ENCODE measurements at regions not wholly inside any gene's neighbourhood (a gene's known extent, or its start where the extent isn't known, plus 50 kb on each side); places are given as distances from the start of the nearest gene placed in this dataset.

- H2AFZ ChIP-seq (ENCODE audit: low read depth): peak overlapping the region; percentile 57; the same call in 1 of the 2 replicates
- no peaks in the 10 kb centered on the region for H3K27me3 ChIP-seq (ENCODE audit: insufficient read depth)
- ChIA-PET POLR2A (no interaction called here), CTCF (interaction anchor here (0.7 kb wide), 1 partner anchor 518 kb away, joined by 4 read pairs; no protein-coding TSS in a partner anchor)
- no peak overlapping the region for H3K4me3 ChIP-seq (ENCODE audit: low read depth in 2 of 2, low read length in 1 of 2)
- no peaks in the 10 kb centered on the region for H3K79me2 ChIP-seq (ENCODE audit: insufficient read depth)
- TF ChIP-seq FOXJ3 (CRISPR knock-in tag; IDR thresholded peaks at IDR 0.05): no peak
- peak; percentile 13; the same call in 1 of the 2 replicates for TF ChIP-seq TEAD4 (IDR thresholded peaks at IDR 0.05; ENCODE audit: borderline replicate concordance, insufficient read depth)
- TF ChIP-seq MXI1 (IDR thresholded peaks at IDR 0.05; ENCODE audit: low read depth, low read length): no peak
- TF ChIP-seq MEF2A (IDR thresholded peaks at IDR 0.05; ENCODE audit: borderline replicate concordance, low read depth): peak; percentile 19; the same call in 1 of the 2 replicates
- 0 out of 2 replicates have a peak, but pooled peaks have one; percentile 40 for TF ChIP-seq POLR2AphosphoS5 (IDR thresholded peaks at IDR 0.05; ENCODE audit: low read depth, low read length)
- TF ChIP-seq USF1 (IDR thresholded peaks at IDR 0.05; ENCODE audit: borderline replicate concordance, low read depth): no peak
- TF ChIP-seq GATA2 (CRISPR knock-in tag; IDR thresholded peaks at IDR 0.05): peak; percentile 70
- no peak for TF ChIP-seq FOSL2 (IDR thresholded peaks at IDR 0.05; ENCODE audit: borderline replicate concordance, low read depth)
- peak; percentile 64 for TF ChIP-seq JUND (IDR thresholded peaks at IDR 0.05)
- peak; percentile 55 to 64; a peak in 3 of 4 replicates for TF ChIP-seq EP300 (IDR thresholded peaks at IDR 0.05; ENCODE audit: borderline replicate concordance in 1 of 2, low read depth in 1 of 2, low read length in 1 of 2)
- TF ChIP-seq, protein P1, sequence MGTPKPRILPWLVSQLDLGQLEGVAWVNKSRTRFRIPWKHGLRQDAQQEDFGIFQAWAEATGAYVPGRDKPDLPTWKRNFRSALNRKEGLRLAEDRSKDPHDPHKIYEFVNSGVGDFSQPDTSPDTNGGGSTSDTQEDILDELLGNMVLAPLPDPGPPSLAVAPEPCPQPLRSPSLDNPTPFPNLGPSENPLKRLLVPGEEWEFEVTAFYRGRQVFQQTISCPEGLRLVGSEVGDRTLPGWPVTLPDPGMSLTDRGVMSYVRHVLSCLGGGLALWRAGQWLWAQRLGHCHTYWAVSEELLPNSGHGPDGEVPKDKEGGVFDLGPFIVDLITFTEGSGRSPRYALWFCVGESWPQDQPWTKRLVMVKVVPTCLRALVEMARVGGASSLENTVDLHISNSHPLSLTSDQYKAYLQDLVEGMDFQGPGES (IDR thresholded peaks at IDR 0.05; ENCODE audit: low read depth, low read length): no peak
- TF ChIP-seq NFIC (IDR thresholded peaks at IDR 0.05; ENCODE audit: borderline replicate concordance): peak; percentile 70
- no peak for TF ChIP-seq ELF1 (IDR thresholded peaks at IDR 0.05)
- peak; percentile 73 for TF ChIP-seq PBX3 (IDR thresholded peaks at IDR 0.05)
- no peak for TF ChIP-seq YY1 (IDR thresholded peaks at IDR 0.05; ENCODE audit: low read depth)
- TF ChIP-seq MAX (IDR thresholded peaks at IDR 0.05; ENCODE audit: low read depth): no peak
- no peak for TF ChIP-seq RAD21 (IDR thresholded peaks at IDR 0.05; ENCODE audit: low read length)
- TF ChIP-seq FOXM1 (IDR thresholded peaks at IDR 0.05; ENCODE audit: low read depth): no peak
- TF ChIP-seq TCF12 (IDR thresholded peaks at IDR 0.05): peak; percentile 88
- H3K4me2 ChIP-seq: peak overlapping the region; percentile 45
- peak overlapping the region; percentile 20; the same call in 1 of the 2 replicates for H3K9ac ChIP-seq
- no peak overlapping the region; a peak in 3 of 4 replicates for H3K27ac ChIP-seq (ENCODE audit: low read depth in 2 of 2, low read length in 1 of 2)
- no peaks in the 10 kb centered on the region for H3F3A ChIP-seq (replicated peaks; ENCODE audit: insufficient read depth)
- peaks cover 0 to 3% of the 10 kb centered on the region in 2 experiments; a peak in 2 of 4 replicates for H3K4me1 ChIP-seq (ENCODE audit: control insufficient read depth in 1 of 2, insufficient read depth in 2 of 2, low read depth in 1 of 2, low read length in 1 of 2)
- H3K9me2 ChIP-seq: no peaks in the 10 kb centered on the region
- no peaks in the 10 kb centered on the region for H3K9me3 ChIP-seq
- whole genome bisulfite sequencing (ENCODE audit: low lambda C conversion rate): 5% methylated on average over 2 of the region's 2 CpGs
- H4K20me1 ChIP-seq (ENCODE audit: insufficient read depth): no peaks in the 10 kb centered on the region
- DNase-seq: no peak
- no peaks in the 10 kb centered on the region for H3K36me3 ChIP-seq (replicated peaks in 1 of 2; ENCODE audit: control insufficient read depth in 1 of 2, insufficient read depth in 2 of 2, low read length in 1 of 2)
Observed at GRCh38 chr6:119647309-119647708, 297.7 kb upstream of the MAN1A1 start.
